ENCODE measurements at regions not wholly inside any gene's neighbourhood (a gene's known extent, or its start where the extent isn't known, plus 50 kb on each side); places are given as distances from the start of the nearest gene placed in this dataset.
"Not testable (repeated sequence)": the region's sequence is repeated elsewhere in the genome, so short reads cannot be mapped to it uniquely, and the experiment has no call there.

GRCh38 chr12:94816746-94817145 lies 166.4 kb upstream of the TMCC3 start:
- in situ Hi-C loops (cut with MboI; ENCODE audit: low sequenced_read_pairs): not testable (repeated sequence)

- in situ Hi-C loops (cut with MboI; ENCODE audit: low sequenced_read_pairs): no loop called here
Measured at GRCh38 chr12:94815958-94816357, 165.6 kb upstream of the TMCC3 start.

- in situ Hi-C loops (cut with MboI; ENCODE audit: low sequenced_read_pairs): no loop called here
Measured at GRCh38 chr12:94815450-94815849, 165.1 kb upstream of the TMCC3 start.

GRCh38 chr12:94813314-94813713 lies 163.0 kb upstream of the TMCC3 start:
- in situ Hi-C loops (cut with MboI; ENCODE audit: low sequenced_read_pairs): no loop called here

- in situ Hi-C loops (cut with MboI; ENCODE audit: low sequenced_read_pairs): no loop called here
Measured at GRCh38 chr12:94812345-94812744, 162.0 kb upstream of the TMCC3 start.

GRCh38 chr12:94811611-94812010 lies 161.3 kb upstream of the TMCC3 start:
- in situ Hi-C loops (cut with MboI; ENCODE audit: low sequenced_read_pairs): no loop called here

GRCh38 chr12:94807951-94808350 lies 157.6 kb upstream of the TMCC3 start:
- in situ Hi-C loops (cut with MboI; ENCODE audit: low sequenced_read_pairs): no loop called here

- in situ Hi-C loops (cut with MboI; ENCODE audit: low sequenced_read_pairs): no loop called here
Measured at GRCh38 chr12:94806617-94807016, 156.3 kb upstream of the TMCC3 start.

- in situ Hi-C loops (cut with MboI; ENCODE audit: low sequenced_read_pairs): no loop called here
Measured at GRCh38 chr12:94805749-94806529, 155.6 kb upstream of the TMCC3 start.

GRCh38 chr12:94803939-94804338 lies 153.6 kb upstream of the TMCC3 start:
- in situ Hi-C loops (cut with MboI; ENCODE audit: low sequenced_read_pairs): no loop called here

- in situ Hi-C loops (cut with MboI; ENCODE audit: low sequenced_read_pairs): no loop called here
Measured at GRCh38 chr12:94802796-94803195, 152.4 kb upstream of the TMCC3 start.

GRCh38 chr12:94801745-94802144 lies 151.4 kb upstream of the TMCC3 start:
- in situ Hi-C loops (cut with MboI; ENCODE audit: low sequenced_read_pairs): no loop called here

- in situ Hi-C loops (cut with MboI; ENCODE audit: low sequenced_read_pairs): no loop called here
Measured at GRCh38 chr12:94799136-94799535, 148.8 kb upstream of the TMCC3 start.

GRCh38 chr12:94798113-94798512 lies 147.8 kb upstream of the TMCC3 start:
- in situ Hi-C loops (cut with MboI; ENCODE audit: low sequenced_read_pairs): no loop called here

- in situ Hi-C loops (cut with MboI; ENCODE audit: low sequenced_read_pairs): no loop called here
Measured at GRCh38 chr12:94795520-94795919, 145.2 kb upstream of the TMCC3 start.

- in situ Hi-C loops (cut with MboI; ENCODE audit: low sequenced_read_pairs): no loop called here
Measured at GRCh38 chr12:94795044-94795443, 144.7 kb upstream of the TMCC3 start.

- in situ Hi-C loops (cut with MboI; ENCODE audit: low sequenced_read_pairs): no loop called here
Measured at GRCh38 chr12:94793191-94793595, 142.8 kb upstream of the TMCC3 start.

- in situ Hi-C loops (cut with MboI; ENCODE audit: low sequenced_read_pairs): no loop called here
Measured at GRCh38 chr12:94792693-94793092, 142.3 kb upstream of the TMCC3 start.

GRCh38 chr12:94791933-94792332 lies 141.6 kb upstream of the TMCC3 start:
- in situ Hi-C loops (cut with MboI; ENCODE audit: low sequenced_read_pairs): no loop called here

- in situ Hi-C loops (cut with MboI; ENCODE audit: low sequenced_read_pairs): no loop called here
Measured at GRCh38 chr12:94790825-94791224, 140.5 kb upstream of the TMCC3 start.

GRCh38 chr12:94790370-94790769 lies 140.0 kb upstream of the TMCC3 start:
- in situ Hi-C loops (cut with MboI; ENCODE audit: low sequenced_read_pairs): no loop called here

- in situ Hi-C loops (cut with MboI; ENCODE audit: low sequenced_read_pairs): no loop called here
Measured at GRCh38 chr12:94789510-94790225, 139.3 kb upstream of the TMCC3 start.
